Muscle layer of colon (tissue), 2 donors: ENCODE measurements at regions not wholly inside any gene's neighbourhood (a gene's known extent, or its start where the extent isn't known, plus 50 kb on each side); places are given as distances from the start of the nearest gene placed in this dataset.

Source experiments
- H3K27ac ChIP-seq: one replicate; pipeline ENCODE4 v1.7.0; 2013; ENCODE audit warnings: low read depth, mild to moderate bottlenecking, low read length, moderate library complexity
- H3K27me3 ChIP-seq, 2 donors: one replicate each; pipeline ENCODE4 v1.7.0; 2013; ENCODE audit warnings: low read length in 2 of 2, mild to moderate bottlenecking in 2 of 2; ENCODE audit not compliant: insufficient read depth in 2 of 2, control insufficient read depth in 1 of 2
- H3K36me3 ChIP-seq: one replicate; pipeline ENCODE4 v1.7.0; 2013; ENCODE audit warnings: mild to moderate bottlenecking, low read length; ENCODE audit not compliant: insufficient read depth
- H3K4me1 ChIP-seq: one replicate; pipeline ENCODE4 v1.7.0; 2013; ENCODE audit warnings: mild to moderate bottlenecking, low read length; ENCODE audit not compliant: insufficient read depth
- H3K4me3 ChIP-seq, 2 donors: one replicate each; pipeline ENCODE4 v1.7.0; 2013; ENCODE audit warnings: low read length in 2 of 2, low read depth in 1 of 2, mild to moderate bottlenecking in 1 of 2, moderate library complexity in 1 of 2
- H3K9ac ChIP-seq: one replicate; pipeline ENCODE4 v1.7.0; 2013; ENCODE audit warnings: low read length
- H3K9me3 ChIP-seq: one replicate; pipeline ENCODE4 v1.7.0; 2013; ENCODE audit warnings: mild to moderate bottlenecking, low read length
- donor health status: abdominal sarcoma.
- donor health status: Adenocarcinoma of cecum.

DNA sequence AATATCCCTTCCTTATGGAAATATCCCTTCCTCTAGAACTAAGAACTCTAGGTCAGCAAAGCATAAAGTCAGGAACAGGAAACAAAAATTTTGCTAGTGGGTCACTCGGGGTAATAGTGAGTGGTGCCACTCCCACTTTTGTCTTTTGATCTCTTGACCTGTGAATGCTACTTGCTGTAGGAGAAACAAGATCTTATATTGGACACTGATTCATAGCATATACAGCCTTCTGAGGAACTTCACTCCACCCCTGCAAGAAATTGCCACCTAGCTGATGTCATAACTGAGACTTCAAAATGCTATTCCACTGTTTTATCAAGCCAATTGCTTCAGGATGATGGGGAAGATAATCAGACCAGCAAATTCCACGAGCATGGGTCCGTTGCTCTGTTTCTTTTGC, 53.3 kb upstream of the PRSS3 start:
- H3K36me3 ChIP-seq, result no peaks in the 10 kb centered on the region
- H3K27ac ChIP-seq, result no peak overlapping the region
- H3K9ac ChIP-seq, result no peak overlapping the region
- H3K27me3 ChIP-seq, result no peaks in the 10 kb centered on the region
- no peak overlapping the region for H3K4me3 ChIP-seq
- H3K4me1 ChIP-seq, result no peaks in the 10 kb centered on the region
- H3K9me3 ChIP-seq, result no peaks in the 10 kb centered on the region

DNA sequence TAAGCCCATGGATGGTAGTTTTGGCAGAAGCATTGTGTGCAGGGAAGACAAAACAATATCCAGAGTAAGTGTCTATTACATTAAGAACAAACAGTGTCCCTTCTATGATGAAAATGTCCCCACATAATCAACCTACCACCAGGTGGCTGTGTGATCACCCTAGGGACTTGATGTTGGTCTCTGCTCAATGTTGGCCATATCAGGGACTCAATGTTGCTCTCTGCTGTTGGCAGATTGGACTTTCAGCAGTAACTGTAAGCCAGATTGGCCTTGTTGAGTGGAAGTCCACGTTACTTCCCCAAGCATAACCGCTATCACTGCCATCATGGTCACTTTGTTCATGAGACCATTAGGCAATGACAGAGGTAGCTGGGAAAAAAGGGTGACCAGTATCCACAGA, 52.8 kb upstream of the PRSS3 start:
- Histone ChIP-seq H3K4me1 (no peaks in the 10 kb centered on the region), H3K27ac (no peak overlapping the region), H3K4me3 (no peak overlapping the region), H3K9me3 (no peaks in the 10 kb centered on the region), H3K27me3 (no peaks in the 10 kb centered on the region), H3K9ac (no peak overlapping the region), H3K36me3 (no peaks in the 10 kb centered on the region)
